Stimulated activated CD4-positive, alpha-beta T cell treated with anti-CD3 and anti-CD28 coated beads, Interleukin-4, amount 100 ng/mL, for 4 hours (primary cell): ENCODE measurements at regions not wholly inside any gene's neighbourhood (a gene's known extent, or its start where the extent isn't known, plus 50 kb on each side); places are given as distances from the start of the nearest gene placed in this dataset.
"Not testable (repeated sequence)": the region's sequence is repeated elsewhere in the genome, so short reads cannot be mapped to it uniquely, and the experiment has no call there.

ENCODE experiments used
- DNase-seq, 2 experiments: peaks; one replicate each; pipeline ENCODE4 v3.0.0-alpha.2; 2020

- no peak for DNase-seq
Measured at GRCh38 chr4:9704551-9705332, 76.7 kb upstream of the DRD5 start.

DNA sequence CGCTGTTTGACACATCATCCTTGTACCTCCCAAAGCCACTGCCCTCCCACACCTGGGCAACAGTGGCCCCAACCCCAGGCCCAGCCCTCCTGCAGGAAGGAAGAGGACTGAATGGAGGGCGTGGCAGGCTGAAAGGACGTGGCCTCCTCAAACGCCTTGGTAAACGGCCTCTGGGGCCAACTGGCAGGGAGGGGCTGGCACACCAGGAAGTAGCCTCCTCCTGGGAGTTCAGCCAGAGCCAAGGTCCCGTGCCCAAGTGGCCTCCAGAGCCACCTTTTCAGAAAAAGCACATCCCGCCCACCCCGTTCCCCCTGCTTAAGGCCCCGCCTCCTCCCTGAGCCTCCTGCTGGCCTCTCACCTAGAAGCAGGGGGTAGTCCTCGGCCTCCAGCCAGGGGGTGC, 74.2 kb upstream of the DRD5 start:
- DNase-seq = not testable (repeated sequence)

DNA sequence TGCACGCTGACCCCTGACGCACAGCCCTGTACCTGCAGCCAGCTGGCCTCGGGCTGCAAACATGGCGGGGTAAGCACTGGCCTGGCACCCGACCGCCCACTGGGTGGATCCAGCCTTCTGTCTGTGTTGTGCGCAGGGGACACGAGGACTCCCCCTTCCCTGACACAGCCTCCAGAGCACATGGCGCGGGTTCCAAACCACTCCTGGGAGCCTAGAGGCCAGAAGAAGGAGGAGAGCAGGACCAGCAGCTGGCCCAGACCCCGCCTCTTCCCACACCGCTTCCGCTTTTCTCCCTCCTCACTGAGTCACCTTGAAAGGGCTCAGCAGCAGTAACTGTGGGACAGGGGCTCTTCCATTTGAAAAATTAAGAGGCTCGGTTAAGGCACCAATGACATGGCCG, 73.5 kb upstream of the DRD5 start:
- not testable (repeated sequence) for DNase-seq

DNA sequence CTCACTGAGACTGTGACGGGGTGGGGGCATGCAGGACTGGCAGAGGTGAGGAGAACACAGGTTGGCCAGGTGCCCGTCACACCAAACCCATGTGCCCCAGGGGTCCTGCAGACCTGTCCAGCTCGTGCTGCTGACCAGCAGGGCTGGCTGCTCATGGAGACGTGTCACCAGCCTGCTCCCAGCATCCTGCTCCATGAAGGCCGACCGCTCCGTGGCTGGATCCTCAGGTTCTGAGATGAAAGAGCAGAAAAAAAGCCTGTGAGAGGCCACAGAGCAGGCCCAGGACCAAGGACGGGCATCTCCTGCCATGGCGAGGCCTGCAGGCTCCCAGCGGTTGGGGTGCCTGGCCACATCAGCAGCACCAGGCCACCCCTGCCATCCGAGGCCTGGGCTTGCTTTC, 71.7 kb upstream of the DRD5 start:
- no peak for DNase-seq

- DNase-seq = not testable (repeated sequence)
Measured at GRCh38 chr4:9715271-9715670, 66.2 kb upstream of the DRD5 start.

- DNase-seq = no peak
Measured at GRCh38 chr4:9716093-9716492, 65.3 kb upstream of the DRD5 start.

GRCh38 chr4:9718246-9718939, 63.0 kb upstream of the DRD5 start:
- not testable (repeated sequence) for DNase-seq

GRCh38 chr4:9722131-9722530, 59.3 kb upstream of the DRD5 start:
- DNase-seq = not testable (repeated sequence)
